GM19455 (cell line): ENCODE measurements at regions not wholly inside any gene's neighbourhood (a gene's known extent, or its start where the extent isn't known, plus 50 kb on each side); places are given as distances from the start of the nearest gene placed in this dataset.
"Not testable (repeated sequence)": the region's sequence is repeated elsewhere in the genome, so short reads cannot be mapped to it uniquely, and the experiment has no call there.

Experiments
- ATAC-seq: cut with Tn5 transposase; IDR thresholded peaks from one replicate; pipeline ENCODE4 v1.9.1; 2021; ENCODE audit not compliant: unreplicated experiment

DNA sequence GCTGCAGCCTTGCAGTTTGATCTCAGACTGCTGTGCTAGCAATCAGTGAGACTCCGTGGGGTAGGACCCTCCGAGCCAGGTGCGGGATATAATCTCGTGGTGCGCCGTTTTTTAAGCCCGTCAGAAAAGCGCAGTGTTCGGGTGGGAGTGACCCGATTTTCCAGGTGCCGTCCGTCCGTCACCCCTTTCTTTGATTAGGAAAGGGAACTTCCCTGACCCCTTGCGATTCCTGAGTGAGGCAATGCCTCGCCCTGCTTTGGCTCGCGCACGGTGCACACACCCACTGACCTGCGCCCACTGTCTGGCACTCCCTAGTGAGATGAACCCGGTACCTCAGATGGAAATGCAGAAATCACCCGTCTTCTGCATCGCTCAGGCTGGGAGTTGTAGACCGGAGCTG, 203.2 kb downstream of the SNCAIP start:
- ATAC-seq, result not testable (repeated sequence)

DNA sequence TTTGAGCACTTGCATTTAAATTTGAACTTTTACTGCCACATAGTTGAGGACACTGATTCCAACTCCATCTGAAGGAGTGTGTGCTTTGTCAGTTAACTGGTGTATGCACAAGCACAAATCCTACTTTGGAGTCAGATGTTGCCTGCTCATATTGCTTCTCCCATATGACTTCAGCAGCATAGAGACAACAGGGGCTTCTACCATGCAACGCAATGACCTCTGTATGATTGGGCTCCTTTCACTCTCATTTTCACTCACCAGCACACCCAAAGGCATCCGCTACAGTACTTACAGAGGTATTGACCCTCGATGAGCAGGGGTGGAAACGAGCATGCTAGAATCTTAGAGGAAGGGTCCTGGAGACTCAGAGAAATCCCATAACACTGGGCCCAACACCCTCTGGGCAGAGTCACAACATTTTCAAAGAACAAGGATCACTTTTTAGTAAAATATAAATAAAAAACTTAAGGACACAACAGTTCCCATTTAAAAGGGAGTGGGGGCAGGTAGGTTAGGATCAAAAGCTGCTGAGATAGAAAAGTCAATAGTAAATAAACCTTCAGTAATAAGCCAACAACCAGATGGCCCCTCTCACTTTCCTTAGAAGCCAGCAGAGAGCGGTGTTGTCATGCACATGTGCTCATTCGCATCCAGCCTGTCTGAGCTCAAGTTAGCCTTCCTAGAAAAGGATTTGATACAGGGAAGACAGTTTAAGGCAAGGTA, 203.8 kb downstream of the SNCAIP start:
- no peak for ATAC-seq

DNA sequence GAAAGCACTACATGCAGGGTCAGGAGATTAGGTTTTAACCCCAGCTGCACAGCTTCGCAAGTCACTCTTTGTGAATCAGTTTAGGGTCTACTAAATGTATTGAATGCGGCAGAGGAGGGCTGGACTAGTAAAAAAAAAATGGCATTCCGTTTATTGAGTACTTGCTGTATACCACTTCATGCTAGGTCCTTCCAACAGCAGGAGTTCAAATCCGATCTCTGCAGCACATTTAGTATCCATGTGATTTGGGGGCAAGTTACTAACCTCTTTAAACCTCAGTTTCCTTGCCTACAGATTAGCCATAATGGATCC, 204.4 kb downstream of the SNCAIP start:
- ATAC-seq, result no peak

DNA sequence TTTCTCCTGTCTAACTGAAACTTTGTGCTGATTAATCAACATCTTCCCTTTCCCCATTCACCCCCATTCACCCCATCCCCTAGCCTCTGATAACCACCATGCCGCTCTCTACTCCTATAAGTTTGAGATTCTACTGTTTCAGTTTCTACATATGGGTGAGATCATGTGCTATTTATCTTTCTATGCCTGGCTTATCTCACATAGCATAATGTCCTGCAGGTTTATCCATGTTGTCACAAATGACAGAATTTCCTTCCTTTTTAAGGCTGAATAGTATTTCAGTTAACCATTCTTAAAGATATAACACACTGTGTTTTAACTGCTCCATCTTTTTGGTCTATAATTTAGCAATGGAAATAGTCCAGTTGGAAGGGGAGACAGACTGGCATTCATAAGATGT, 205.1 kb downstream of the SNCAIP start:
- no peak for ATAC-seq

DNA sequence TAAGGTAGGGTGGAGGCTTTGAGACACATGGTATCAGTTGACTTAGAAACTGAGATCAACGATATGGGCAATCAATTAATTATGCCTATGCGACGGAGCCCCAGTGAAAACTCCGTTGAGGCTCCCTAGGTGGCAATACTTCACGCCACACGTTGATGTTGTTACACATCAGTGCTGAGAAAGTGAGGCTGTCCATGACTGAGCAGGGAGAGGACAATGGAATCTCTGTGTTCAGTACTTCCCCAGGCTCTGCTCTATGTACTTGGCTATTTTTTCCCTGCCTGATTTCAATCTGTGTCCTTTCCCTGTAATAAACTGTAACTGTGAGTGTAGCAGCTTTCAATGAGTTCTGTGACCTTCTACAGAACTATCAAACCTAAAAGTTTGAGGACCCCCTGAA, 211.7 kb downstream of the SNCAIP start:
- ATAC-seq, result no peak

DNA sequence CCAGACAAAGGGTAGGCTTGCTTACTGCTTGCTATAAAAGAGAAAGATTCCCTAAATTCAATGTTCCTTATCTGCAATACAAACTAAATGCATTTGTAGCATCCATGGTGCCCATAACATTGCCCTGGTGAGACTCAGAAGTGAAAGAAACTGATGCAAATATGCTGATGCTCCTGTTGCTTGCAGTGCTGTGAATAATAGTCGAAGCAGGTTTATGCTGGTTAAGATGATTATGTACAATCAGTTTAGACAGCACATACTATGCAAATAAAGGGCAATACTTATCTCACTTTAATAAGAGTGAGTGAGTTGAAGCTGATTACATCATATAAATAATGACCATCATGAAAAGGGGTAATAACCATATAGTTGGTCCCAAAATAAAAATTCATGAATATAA, 215.5 kb downstream of the SNCAIP start:
- ATAC-seq, result no peak

DNA sequence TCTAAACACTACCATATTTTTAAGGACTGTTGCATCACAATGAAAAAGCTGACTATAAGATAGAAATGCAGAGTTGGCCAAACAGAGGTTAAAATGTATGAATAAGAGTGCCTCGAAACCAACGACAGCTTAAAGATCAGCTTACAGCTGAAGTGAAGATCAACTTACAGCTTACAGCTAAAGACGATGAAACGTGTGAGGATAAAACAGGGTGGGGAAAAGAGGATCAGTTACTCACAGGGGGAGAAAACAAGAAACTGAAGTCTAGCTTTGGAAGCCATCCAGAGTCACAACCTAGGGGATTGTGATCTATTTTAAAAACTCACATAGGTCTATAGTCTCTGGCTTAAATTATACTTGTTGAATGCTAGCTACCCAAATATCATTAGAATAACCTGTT, 220.0 kb downstream of the SNCAIP start:
- no peak for ATAC-seq

DNA sequence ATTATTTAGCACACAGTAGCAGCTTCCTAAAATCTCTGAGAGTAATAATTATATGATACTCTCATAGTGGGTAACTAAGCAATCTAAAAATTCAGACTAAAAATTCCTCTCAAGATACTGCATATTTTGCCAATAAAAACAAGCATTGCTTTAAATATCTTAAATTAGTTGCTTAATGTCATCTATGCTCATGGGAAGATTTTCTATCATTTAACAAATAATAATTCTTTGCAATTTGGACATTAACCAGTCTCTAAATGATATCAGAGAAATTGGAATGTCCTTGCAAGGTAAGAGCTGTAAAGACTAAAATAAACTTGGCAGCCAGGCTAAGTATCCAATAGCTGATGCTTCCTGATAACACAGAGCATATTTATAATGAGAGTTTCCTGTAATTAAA, 221.8 kb downstream of the SNCAIP start:
- ATAC-seq, result no peak

DNA sequence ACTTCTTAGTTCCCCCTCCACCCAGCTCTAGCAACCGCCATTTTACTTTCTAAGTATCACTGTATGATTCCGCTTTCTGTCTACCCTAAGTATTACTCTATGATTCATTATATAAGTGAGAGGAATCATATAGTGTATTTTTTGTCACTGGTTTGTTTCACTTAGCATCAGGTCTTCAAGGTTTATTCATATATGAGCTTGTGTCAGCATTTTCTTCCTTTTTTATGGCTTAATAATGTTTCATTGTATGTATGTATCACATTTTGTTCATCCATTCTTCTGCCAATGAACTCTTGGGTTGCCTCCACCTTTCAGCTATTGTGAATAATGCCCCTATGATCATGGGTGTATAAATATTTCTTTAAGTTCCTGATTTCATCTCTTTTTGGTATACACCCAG, 222.8 kb downstream of the SNCAIP start:
- ATAC-seq, result no peak

DNA sequence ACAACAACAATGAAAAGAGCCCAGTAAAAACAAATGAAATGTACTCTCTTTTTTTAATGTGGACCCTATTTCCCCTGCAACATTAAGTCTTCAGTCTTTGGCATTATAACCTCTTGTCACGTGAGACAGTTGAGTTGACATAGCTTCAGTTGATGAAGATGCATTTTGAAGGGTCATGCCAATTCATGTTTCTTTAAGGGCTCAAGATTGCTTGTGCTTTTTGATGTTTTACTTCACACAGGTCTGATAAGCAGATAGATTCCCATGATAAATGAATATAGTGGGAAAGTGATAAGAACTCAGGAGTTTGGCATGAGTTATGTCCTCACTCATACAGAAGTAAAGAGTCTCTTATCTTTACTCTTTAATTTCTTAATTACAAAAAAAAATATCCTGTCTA, 229.4 kb downstream of the SNCAIP start:
- ATAC-seq, result no peak

DNA sequence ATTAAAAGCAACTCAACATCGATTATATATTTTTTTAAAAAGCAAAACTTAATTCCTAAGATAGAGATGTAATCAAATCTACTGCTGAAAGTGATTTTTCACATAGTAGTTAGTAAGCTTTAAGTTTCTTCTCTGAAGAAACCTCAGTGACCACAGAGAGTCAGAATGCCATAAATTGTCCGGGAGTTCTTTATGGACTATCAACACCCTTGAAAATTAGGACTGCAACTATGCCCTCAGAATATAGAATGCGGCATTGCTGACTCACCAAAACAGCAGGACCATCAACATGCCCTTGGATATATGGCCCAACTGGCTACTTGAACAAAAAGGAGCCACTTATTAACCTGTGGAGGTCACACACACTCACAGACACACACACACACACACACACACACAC, 228.9 kb upstream of the SNX2 start:
- ATAC-seq, result no peak

DNA sequence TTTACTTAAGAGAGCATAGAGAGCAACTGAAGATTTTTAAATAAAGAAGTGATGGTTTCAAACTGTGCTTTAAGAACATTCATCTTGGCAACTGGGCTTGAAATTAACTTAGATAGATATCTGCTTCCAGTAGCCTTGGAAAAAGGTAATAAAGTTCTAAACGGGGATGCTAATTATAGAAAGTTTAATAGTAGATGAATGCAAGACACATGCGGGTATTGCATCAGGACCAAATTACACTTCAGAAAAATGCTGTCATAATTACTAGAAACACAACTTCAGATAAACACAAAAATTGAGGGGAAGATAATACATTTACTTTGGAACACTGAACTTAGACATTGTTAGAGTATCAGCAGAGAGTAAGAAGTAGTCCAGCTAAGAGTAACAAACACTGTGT, 227.7 kb upstream of the SNX2 start:
- ATAC-seq, result no peak

DNA sequence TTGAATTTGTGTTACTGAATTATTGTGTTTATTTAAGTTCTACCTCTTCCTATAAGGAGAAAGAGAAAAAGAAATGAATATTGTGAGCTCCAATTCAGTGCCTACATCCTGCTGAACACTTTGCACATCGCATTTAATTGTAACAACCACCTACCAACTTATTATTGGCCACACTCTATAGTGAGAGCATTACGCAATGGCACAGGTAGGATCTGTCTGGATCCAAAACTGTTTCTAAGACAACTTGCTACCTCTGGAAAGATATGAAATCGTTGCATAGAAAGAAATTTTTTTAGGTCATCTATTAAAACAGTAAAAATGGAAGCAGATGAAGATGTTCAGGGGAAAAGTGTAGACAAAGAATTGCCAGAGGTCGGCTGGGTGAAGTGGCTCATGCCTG, 227.2 kb upstream of the SNX2 start:
- no peak for ATAC-seq

DNA sequence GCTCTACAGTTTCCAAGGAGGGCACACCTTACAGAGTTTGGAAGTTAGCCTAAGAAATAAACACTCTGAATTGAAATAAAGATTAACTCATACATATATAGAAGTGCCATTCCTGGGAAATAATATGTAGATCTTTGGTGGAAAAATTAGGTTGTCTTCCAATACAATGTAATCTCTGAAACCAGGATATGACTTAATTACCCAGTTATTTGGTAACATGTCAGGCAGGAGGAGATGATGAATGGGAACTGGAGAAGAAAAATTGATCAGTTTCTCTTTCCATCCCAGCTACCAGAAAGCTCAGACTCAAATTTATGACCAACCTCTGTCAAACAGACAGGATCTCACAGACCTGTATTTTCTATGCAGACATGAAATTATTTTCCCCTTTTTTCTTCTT, 215.2 kb upstream of the SNX2 start:
- no peak for ATAC-seq

DNA sequence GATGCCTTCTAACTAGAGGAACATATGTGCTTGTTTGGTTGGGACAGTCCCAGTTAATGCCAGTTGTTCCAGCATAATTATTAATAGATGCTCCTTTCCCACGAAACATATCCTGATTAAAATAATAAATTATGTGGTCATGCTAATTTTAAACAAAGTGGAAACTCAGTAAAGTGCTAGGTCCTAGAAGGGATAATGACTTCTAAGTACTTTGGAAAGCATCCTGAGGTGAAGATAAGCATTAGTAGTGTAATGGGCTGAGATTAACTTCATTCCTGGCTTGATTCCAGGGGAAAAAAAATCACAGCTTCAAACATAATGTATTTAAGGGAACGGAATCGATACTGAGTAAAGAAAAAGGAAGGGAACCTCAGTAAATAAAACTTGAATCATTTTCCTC, 213.7 kb upstream of the SNX2 start:
- ATAC-seq, result no peak

DNA sequence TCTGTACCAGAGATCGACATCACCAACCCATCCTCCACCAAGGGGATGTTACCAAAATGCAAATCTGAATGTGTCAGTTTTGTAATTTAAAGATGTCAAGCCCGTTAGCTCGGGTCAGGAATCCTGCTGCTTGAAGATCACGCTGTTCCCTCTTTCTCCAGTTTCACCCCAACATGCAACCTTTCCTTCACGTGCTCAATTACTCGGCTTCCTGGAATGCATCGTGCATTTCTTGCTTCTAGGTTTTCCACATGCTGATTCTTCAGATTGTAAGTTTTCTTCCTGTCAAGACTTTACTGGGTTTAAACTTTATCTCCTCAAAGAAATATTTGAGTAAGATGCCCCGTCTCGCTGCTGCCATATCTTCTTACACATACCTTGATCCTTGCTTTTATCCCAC, 209.5 kb upstream of the SNX2 start:
- ATAC-seq, result no peak

DNA sequence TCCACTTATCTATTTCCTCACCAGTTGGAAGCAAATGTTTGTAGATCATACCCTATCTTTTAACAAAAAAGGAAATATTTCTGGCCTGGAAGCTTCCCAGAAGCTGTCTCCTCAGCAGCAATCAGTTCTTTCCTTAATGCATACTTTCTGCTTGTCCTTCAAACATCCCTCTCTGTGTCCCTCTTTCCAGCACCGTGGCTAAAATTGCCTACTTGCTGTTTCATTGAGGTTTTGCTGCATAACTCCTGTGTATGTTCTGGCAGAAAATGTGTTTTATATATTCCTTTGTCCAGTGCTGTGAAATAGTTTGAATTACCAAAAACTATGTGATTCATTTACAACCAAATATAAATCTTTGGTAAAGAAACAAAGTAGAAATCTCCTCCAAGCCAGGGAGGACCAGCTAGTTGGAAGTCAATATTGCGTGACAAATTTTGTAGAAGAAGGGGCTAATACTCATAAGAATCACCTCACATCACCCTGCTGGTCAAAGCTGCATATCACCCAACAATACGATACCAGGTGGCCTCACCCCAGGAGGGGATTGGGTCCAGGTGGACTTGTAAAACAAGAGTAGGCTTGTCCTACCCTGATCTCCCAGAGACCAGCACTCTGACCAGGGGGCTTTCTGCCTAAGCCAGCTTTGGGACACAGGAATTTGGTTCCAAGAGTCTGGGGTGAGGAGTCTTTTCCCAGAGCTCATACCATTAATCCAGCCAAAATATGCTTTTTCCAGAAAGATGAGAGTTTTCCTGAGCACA, 198.4 kb upstream of the SNX2 start:
- no peak for ATAC-seq

DNA sequence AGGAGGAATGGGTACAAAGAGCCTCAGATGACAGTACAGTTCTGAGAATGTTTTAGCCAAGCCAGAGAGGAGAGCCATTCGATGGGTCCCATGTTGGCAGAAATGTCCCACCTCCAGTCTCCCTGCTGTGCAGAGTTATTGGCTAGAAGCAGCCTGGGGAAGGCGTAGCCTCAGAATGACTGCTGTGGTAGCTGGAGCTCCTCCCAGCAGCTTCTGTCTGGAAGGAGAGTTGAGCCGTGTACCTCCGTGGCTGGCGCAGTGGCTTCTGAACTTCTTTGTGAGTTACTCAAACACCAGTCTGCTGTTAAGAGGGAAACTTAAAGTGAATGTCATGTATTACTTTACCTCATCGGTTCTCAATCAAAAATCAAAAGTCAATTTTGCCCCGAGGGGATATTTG, 193.3 kb upstream of the SNX2 start:
- ATAC-seq, result no peak

DNA sequence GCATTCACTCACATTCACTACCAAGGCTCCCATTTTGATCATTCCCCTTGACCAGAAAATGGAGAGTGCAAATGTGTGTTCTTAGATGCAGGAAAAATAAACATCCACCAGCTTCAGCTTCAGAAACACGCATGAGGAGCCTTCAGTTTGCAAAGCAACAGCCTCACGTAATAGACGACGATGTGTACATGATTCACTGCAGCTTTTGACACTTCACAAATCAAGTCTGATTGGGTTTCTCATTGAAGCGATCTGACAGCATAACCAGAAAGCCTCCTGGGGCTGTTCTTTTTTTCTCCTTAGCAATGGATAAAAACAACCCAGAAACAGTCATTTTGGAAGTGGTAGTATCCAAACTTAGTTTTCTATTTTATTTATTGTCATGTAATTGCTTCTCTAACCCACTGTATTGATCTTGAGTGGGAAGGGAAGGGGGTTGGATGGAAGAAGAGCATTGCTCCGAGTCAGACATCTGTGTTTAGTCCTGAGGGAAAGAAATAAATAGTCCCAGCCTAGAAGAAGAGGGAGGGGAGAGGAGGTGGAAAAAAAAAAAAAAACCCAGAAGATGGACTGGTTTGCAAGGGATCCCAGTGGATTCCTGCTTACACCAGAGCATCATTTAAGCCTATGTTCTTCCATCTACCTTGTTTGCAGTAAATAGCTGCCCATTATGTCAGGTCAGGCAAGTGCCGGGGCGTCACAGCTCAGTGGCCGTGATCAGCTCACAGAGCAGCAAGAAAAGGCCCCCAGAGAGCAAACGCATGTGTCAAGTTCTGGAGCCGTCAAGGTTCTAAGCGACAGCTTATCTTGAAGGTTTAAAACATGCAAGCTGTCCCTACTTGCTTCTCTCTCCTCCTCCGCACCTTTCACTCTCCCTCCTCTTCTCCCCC, 190.2 kb upstream of the SNX2 start:
- ATAC-seq, result no peak

DNA sequence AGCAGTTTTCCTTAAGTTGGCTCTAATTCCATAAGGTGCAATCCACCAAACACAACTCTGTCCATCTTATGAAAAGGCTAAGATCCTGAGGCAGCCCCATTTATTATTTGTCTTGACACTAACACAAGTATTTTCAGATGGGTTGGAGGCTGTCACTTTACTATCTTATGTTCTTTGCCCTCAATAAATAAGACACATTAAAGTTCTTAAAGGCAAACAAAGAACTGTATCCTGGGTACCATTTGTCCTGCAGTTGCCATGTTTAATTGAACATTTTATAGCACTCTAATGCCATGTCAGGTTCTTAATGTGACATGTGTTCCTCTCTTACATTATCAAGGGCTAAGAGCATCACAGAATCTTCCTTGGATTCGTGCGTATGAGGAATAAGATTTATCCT, 189.5 kb upstream of the SNX2 start:
- no peak for ATAC-seq

DNA sequence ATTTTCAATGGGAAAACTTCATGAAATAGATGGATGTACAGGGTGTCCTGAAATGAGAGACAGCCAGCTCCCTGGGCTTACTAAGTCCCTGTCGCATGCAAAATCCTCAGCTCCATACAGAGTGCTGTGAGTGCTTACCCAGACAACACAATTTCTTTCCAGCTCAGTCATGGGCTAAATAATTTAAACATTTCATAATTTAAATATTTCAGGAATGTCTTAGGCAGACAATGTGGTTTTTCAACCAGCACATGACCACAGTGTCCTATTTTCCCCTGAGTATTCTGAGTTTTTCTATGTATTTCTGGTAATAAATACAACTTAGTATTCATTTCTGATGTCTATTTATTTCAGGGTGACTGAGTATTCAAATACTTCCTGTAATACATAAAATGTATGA, 188.5 kb upstream of the SNX2 start:
- ATAC-seq, result no peak

DNA sequence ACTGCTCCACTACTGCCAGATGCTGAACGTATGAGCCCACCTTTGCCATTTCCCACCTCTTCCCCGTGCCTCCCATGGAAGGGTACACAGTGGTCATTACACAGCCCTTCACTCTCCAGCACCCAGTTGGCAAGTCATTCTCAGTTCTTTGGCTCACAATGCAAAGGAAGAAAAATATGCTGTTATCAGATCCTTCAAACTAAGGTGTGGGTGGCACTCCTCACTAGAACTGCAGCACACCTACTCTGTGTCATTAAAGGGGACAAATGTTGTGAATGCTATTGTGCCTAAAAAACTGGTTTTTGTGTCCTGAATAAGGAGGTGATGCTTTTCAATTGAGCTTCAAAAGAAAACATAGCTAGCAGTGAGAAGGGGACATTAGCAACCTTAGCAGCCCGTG, 183.1 kb upstream of the SNX2 start:
- ATAC-seq, result no peak
